ENCODE measurements at regions not wholly inside any gene's neighbourhood (a gene's known extent, or its start where the extent isn't known, plus 50 kb on each side); places are given as distances from the start of the nearest gene placed in this dataset.

GRCh38 chr1:112788054-112788453 lies 72.9 kb upstream of the PPM1J start:
- Histone ChIP-seq H3K4me1 (ENCODE audit: control insufficient read depth in 3 of 3, insufficient read depth in 3 of 3, low read length in 3 of 3) (no peaks in the 10 kb centered on the region), H3K27me3 (ENCODE audit: control insufficient read depth in 3 of 3, insufficient read depth in 3 of 3, low read length in 3 of 3) (no peaks in the 10 kb centered on the region), H3K27ac (ENCODE audit: low read depth, low read length) (no peak overlapping the region), H3K36me3 (ENCODE audit: control insufficient read depth in 3 of 3, insufficient read depth in 3 of 3, low read length in 3 of 3) (no peaks in the 10 kb centered on the region), H3K4me3 (ENCODE audit: low read length in 3 of 3) (no peak overlapping the region), H3K9ac (ENCODE audit: low read depth in 1 of 3, low read length in 3 of 3) (no peak overlapping the region), H3K9me3 (ENCODE audit: control insufficient read depth in 3 of 3, low read length in 3 of 3) (no peaks in the 10 kb centered on the region)

- Histone ChIP-seq H3K27me3 (ENCODE audit: control insufficient read depth in 3 of 3, insufficient read depth in 3 of 3, low read length in 3 of 3) (peaks cover 0 to 3% (median 0%) of the 10 kb centered on the region in 3 donors), H3K9me3 (ENCODE audit: control insufficient read depth in 3 of 3, low read length in 3 of 3) (no peaks in the 10 kb centered on the region), H3K4me3 (ENCODE audit: low read length in 3 of 3) (no peak overlapping the region), H3K27ac (ENCODE audit: low read depth, low read length) (no peak overlapping the region), H3K4me1 (ENCODE audit: control insufficient read depth in 3 of 3, insufficient read depth in 3 of 3, low read length in 3 of 3) (no peaks in the 10 kb centered on the region), H3K9ac (ENCODE audit: low read depth in 1 of 3, low read length in 3 of 3) (no peak overlapping the region), H3K36me3 (ENCODE audit: control insufficient read depth in 3 of 3, insufficient read depth in 3 of 3, low read length in 3 of 3) (no peaks in the 10 kb centered on the region)
Measured at GRCh38 chr1:112783059-112783458, 67.9 kb upstream of the PPM1J start.

- H3K36me3 ChIP-seq (ENCODE audit: control insufficient read depth in 3 of 3, insufficient read depth in 3 of 3, low read length in 3 of 3): no peaks in the 10 kb centered on the region
- H3K4me3 ChIP-seq (ENCODE audit: low read length in 3 of 3): no peak overlapping the region
- H3K9ac ChIP-seq (ENCODE audit: low read depth in 1 of 3, low read length in 3 of 3): no peak overlapping the region
- H3K27me3 ChIP-seq (ENCODE audit: control insufficient read depth in 3 of 3, insufficient read depth in 3 of 3, low read length in 3 of 3): peaks cover 0 to 3% (median 0%) of the 10 kb centered on the region in 3 donors
- H3K9me3 ChIP-seq (ENCODE audit: control insufficient read depth in 3 of 3, low read length in 3 of 3): no peaks in the 10 kb centered on the region
- no peaks in the 10 kb centered on the region for H3K4me1 ChIP-seq (ENCODE audit: control insufficient read depth in 3 of 3, insufficient read depth in 3 of 3, low read length in 3 of 3)
- H3K27ac ChIP-seq (ENCODE audit: low read depth, low read length): no peak overlapping the region
Measured at GRCh38 chr1:112779665-112780526, 64.8 kb upstream of the PPM1J start.

GRCh38 chr1:112778137-112778536 lies 63.0 kb upstream of the PPM1J start:
- Histone ChIP-seq H3K4me1 (ENCODE audit: control insufficient read depth in 3 of 3, insufficient read depth in 3 of 3, low read length in 3 of 3) (no peaks in the 10 kb centered on the region), H3K27me3 (ENCODE audit: control insufficient read depth in 3 of 3, insufficient read depth in 3 of 3, low read length in 3 of 3) (peaks cover 0 to 3% (median 0%) of the 10 kb centered on the region in 3 donors), H3K27ac (ENCODE audit: low read depth, low read length) (no peak overlapping the region), H3K9me3 (ENCODE audit: control insufficient read depth in 3 of 3, low read length in 3 of 3) (no peaks in the 10 kb centered on the region), H3K36me3 (ENCODE audit: control insufficient read depth in 3 of 3, insufficient read depth in 3 of 3, low read length in 3 of 3) (no peaks in the 10 kb centered on the region), H3K4me3 (ENCODE audit: low read length in 3 of 3) (no peak overlapping the region), H3K9ac (ENCODE audit: low read depth in 1 of 3, low read length in 3 of 3) (no peak overlapping the region)

- no peaks in the 10 kb centered on the region for H3K9me3 ChIP-seq (ENCODE audit: control insufficient read depth in 3 of 3, low read length in 3 of 3)
- H3K27ac ChIP-seq (ENCODE audit: low read depth, low read length): no peak overlapping the region
- H3K36me3 ChIP-seq (ENCODE audit: control insufficient read depth in 3 of 3, insufficient read depth in 3 of 3, low read length in 3 of 3): no peaks in the 10 kb centered on the region
- no peak overlapping the region for H3K4me3 ChIP-seq (ENCODE audit: low read length in 3 of 3)
- H3K4me1 ChIP-seq (ENCODE audit: control insufficient read depth in 3 of 3, insufficient read depth in 3 of 3, low read length in 3 of 3): no peaks in the 10 kb centered on the region
- H3K9ac ChIP-seq (ENCODE audit: low read depth in 1 of 3, low read length in 3 of 3): no peak overlapping the region
- peaks cover 0 to 3% (median 0%) of the 10 kb centered on the region in 3 donors for H3K27me3 ChIP-seq (ENCODE audit: control insufficient read depth in 3 of 3, insufficient read depth in 3 of 3, low read length in 3 of 3)
Measured at GRCh38 chr1:112776688-112777087, 61.6 kb upstream of the PPM1J start.

GRCh38 chr1:112772781-112773180 lies 57.6 kb upstream of the PPM1J start:
- H3K27me3 ChIP-seq (ENCODE audit: control insufficient read depth in 3 of 3, insufficient read depth in 3 of 3, low read length in 3 of 3): peaks cover 0 to 3% (median 0%) of the 10 kb centered on the region in 3 donors
- H3K9me3 ChIP-seq (ENCODE audit: control insufficient read depth in 3 of 3, low read length in 3 of 3): peaks cover 0 to 3% (median 0%) of the 10 kb centered on the region in 3 donors
- H3K4me3 ChIP-seq (ENCODE audit: low read length in 3 of 3): no peak overlapping the region
- H3K36me3 ChIP-seq (ENCODE audit: control insufficient read depth in 3 of 3, insufficient read depth in 3 of 3, low read length in 3 of 3): no peaks in the 10 kb centered on the region
- H3K4me1 ChIP-seq (ENCODE audit: control insufficient read depth in 3 of 3, insufficient read depth in 3 of 3, low read length in 3 of 3): no peaks in the 10 kb centered on the region
- no peak overlapping the region for H3K9ac ChIP-seq (ENCODE audit: low read depth in 1 of 3, low read length in 3 of 3)
- no peak overlapping the region for H3K27ac ChIP-seq (ENCODE audit: low read depth, low read length)

GRCh38 chr1:112770724-112771123 lies 55.6 kb upstream of the PPM1J start:
- H3K9ac ChIP-seq (ENCODE audit: low read depth in 1 of 3, low read length in 3 of 3): no peak overlapping the region
- H3K27me3 ChIP-seq (ENCODE audit: control insufficient read depth in 3 of 3, insufficient read depth in 3 of 3, low read length in 3 of 3): peaks cover 0 to 3% (median 0%) of the 10 kb centered on the region in 3 donors
- no peaks in the 10 kb centered on the region for H3K36me3 ChIP-seq (ENCODE audit: control insufficient read depth in 3 of 3, insufficient read depth in 3 of 3, low read length in 3 of 3)

GRCh38 chr1:112769611-112770010 lies 54.5 kb upstream of the PPM1J start:
- Histone ChIP-seq H3K27ac (ENCODE audit: low read depth, low read length) (no peak overlapping the region), H3K36me3 (ENCODE audit: control insufficient read depth in 3 of 3, insufficient read depth in 3 of 3, low read length in 3 of 3) (no peaks in the 10 kb centered on the region), H3K4me3 (ENCODE audit: low read length in 3 of 3) (no peak overlapping the region), H3K9me3 (ENCODE audit: control insufficient read depth in 3 of 3, low read length in 3 of 3) (peaks cover 0 to 4% (median 0%) of the 10 kb centered on the region in 3 donors), H3K4me1 (ENCODE audit: control insufficient read depth in 3 of 3, insufficient read depth in 3 of 3, low read length in 3 of 3) (no peaks in the 10 kb centered on the region), H3K9ac (ENCODE audit: low read depth in 1 of 3, low read length in 3 of 3) (no peak overlapping the region), H3K27me3 (ENCODE audit: control insufficient read depth in 3 of 3, insufficient read depth in 3 of 3, low read length in 3 of 3) (peaks cover 0 to 3% (median 0%) of the 10 kb centered on the region in 3 donors)

More at GRCh38 chr1:112770724-112771123, 55.6 kb upstream of the PPM1J start:
- Histone ChIP-seq H3K27ac (ENCODE audit: low read depth, low read length) (no peak overlapping the region), H3K4me1 (ENCODE audit: control insufficient read depth in 3 of 3, insufficient read depth in 3 of 3, low read length in 3 of 3) (no peaks in the 10 kb centered on the region), H3K4me3 (ENCODE audit: low read length in 3 of 3) (no peak overlapping the region), H3K9me3 (ENCODE audit: control insufficient read depth in 3 of 3, low read length in 3 of 3) (peaks cover 0 to 4% (median 0%) of the 10 kb centered on the region in 3 donors)

- Histone ChIP-seq H3K27me3 (ENCODE audit: control insufficient read depth in 3 of 3, insufficient read depth in 3 of 3, low read length in 3 of 3) (peaks cover 0 to 3% (median 0%) of the 10 kb centered on the region in 3 donors), H3K36me3 (ENCODE audit: control insufficient read depth in 3 of 3, insufficient read depth in 3 of 3, low read length in 3 of 3) (no peaks in the 10 kb centered on the region), H3K4me1 (ENCODE audit: control insufficient read depth in 3 of 3, insufficient read depth in 3 of 3, low read length in 3 of 3) (peaks cover 0 to 4% (median 0%) of the 10 kb centered on the region in 3 donors), H3K9me3 (ENCODE audit: control insufficient read depth in 3 of 3, low read length in 3 of 3) (peaks cover 0 to 4% (median 0%) of the 10 kb centered on the region in 3 donors), H3K9ac (ENCODE audit: low read depth in 1 of 3, low read length in 3 of 3) (no peak overlapping the region), H3K27ac (ENCODE audit: low read depth, low read length) (no peak overlapping the region), H3K4me3 (ENCODE audit: low read length in 3 of 3) (no peak overlapping the region)
Measured at GRCh38 chr1:112767646-112768045, 52.5 kb upstream of the PPM1J start.

All from skeletal muscle tissue (tissue), 3 donors.